ENCODE measurements at regions not wholly inside any gene's neighbourhood (a gene's known extent, or its start where the extent isn't known, plus 50 kb on each side); places are given as distances from the start of the nearest gene placed in this dataset.
"Not testable (repeated sequence)": the region's sequence is repeated elsewhere in the genome, so short reads cannot be mapped to it uniquely, and the experiment has no call there.

GRCh38 chr7:93707249-93707648 lies 132.7 kb upstream of the CALCR start:
- Histone ChIP-seq H3K27me3 (ENCODE audit: control insufficient read depth, insufficient read depth, low read length) (no peaks in the 10 kb centered on the region), H3K9me3 (ENCODE audit: control insufficient read depth, insufficient read depth, low read length) (no peaks in the 10 kb centered on the region), H3K27ac (ENCODE audit: low read depth, low read length) (no peak overlapping the region), H3K4me3 (ENCODE audit: low read depth, low read length) (no peak overlapping the region)
- CTCF ChIA-PET: no interaction called here
- TF ChIP-seq, protein P1, sequence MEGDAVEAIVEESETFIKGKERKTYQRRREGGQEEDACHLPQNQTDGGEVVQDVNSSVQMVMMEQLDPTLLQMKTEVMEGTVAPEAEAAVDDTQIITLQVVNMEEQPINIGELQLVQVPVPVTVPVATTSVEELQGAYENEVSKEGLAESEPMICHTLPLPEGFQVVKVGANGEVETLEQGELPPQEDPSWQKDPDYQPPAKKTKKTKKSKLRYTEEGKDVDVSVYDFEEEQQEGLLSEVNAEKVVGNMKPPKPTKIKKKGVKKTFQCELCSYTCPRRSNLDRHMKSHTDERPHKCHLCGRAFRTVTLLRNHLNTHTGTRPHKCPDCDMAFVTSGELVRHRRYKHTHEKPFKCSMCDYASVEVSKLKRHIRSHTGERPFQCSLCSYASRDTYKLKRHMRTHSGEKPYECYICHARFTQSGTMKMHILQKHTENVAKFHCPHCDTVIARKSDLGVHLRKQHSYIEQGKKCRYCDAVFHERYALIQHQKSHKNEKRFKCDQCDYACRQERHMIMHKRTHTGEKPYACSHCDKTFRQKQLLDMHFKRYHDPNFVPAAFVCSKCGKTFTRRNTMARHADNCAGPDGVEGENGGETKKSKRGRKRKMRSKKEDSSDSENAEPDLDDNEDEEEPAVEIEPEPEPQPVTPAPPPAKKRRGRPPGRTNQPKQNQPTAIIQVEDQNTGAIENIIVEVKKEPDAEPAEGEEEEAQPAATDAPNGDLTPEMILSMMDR (IDR thresholded peaks at IDR 0.05; ENCODE audit: low read depth, low read length): no peak
- POLR2A ChIA-PET: no interaction called here
- DNase-seq (ENCODE audit: low read depth, low spot score): no peak

DNA sequence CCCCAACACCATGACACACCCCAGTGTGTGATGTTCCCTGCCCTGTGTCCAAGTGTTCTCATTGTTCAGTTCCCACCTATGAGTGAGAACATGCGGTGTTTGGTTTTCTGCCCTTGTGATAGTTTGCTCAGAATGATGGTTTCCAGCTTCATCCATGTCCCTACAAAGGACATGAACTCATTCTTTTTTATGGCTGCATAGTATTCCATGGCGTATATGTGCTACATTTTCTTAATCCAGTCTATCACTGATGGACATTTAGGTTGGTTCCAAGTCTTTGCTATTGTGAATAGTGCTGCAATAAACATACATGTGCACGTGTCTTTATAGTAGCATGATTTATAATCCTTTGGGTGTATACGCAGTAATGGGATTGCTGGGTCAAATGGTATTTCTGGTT lies 131.6 kb upstream of the CALCR start:
- H3K9me3 ChIP-seq (ENCODE audit: control insufficient read depth, insufficient read depth, low read length); H3K4me3 ChIP-seq (ENCODE audit: low read depth, low read length); H3K27ac ChIP-seq (ENCODE audit: low read depth, low read length); CTCF ChIA-PET; POLR2A ChIA-PET; DNase-seq (ENCODE audit: low read depth, low spot score); H3K27me3 ChIP-seq (ENCODE audit: control insufficient read depth, insufficient read depth, low read length): not testable (repeated sequence)

- POLR2A ChIA-PET: no interaction called here
- no peak overlapping the region for H3K27ac ChIP-seq (ENCODE audit: low read depth, low read length)
- no peak for DNase-seq (ENCODE audit: low read depth, low spot score)
- H3K4me3 ChIP-seq (ENCODE audit: low read depth, low read length): no peak overlapping the region
- TF ChIP-seq, protein P1 (IDR thresholded peaks at IDR 0.05; ENCODE audit: low read depth, low read length): no peak
- CTCF ChIA-PET: interaction anchor here (0.5 kb wide), 1 partner anchor 22 kb away, joined by 4 read pairs; no protein-coding TSS in a partner anchor
- no peaks in the 10 kb centered on the region for H3K9me3 ChIP-seq (ENCODE audit: control insufficient read depth, insufficient read depth, low read length)
- no peaks in the 10 kb centered on the region for H3K27me3 ChIP-seq (ENCODE audit: control insufficient read depth, insufficient read depth, low read length)
These were observed 129.7 kb upstream of the CALCR start for GRCh38 chr7:93704217-93704616.

DNA sequence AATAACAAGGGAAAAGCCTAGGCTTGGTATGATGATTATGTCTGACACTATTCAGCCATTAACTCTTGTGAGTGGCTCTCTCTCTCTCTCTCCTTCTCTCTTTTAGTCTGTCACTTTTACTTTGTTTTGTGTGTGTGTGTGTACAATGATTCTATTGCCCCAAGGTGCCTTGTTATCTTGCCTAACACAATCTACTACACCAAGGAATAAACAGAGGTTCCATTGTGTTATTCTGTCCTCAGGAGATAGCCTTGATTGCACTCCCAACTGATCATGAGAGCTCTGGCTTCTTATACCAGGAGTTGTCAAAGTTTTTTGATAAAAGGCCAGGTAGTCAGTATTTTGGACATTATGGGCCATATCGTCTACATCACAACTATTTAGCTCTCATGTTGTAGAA lies 123.4 kb upstream of the CALCR start:
- Histone ChIP-seq H3K4me3 (ENCODE audit: low read depth, low read length) (no peak overlapping the region), H3K27ac (ENCODE audit: low read depth, low read length) (no peak overlapping the region), H3K9me3 (ENCODE audit: control insufficient read depth, insufficient read depth, low read length) (no peaks in the 10 kb centered on the region), H3K27me3 (ENCODE audit: control insufficient read depth, insufficient read depth, low read length) (no peaks in the 10 kb centered on the region)
- CTCF ChIA-PET: interaction anchor here (0.7 kb wide), 1 partner anchor 518 kb away, joined by 3 read pairs; no protein-coding TSS in a partner anchor
- DNase-seq (ENCODE audit: low read depth, low spot score): no peak
- TF ChIP-seq, protein P1 (IDR thresholded peaks at IDR 0.05; ENCODE audit: low read depth, low read length): no peak
- POLR2A ChIA-PET: no interaction called here

DNA sequence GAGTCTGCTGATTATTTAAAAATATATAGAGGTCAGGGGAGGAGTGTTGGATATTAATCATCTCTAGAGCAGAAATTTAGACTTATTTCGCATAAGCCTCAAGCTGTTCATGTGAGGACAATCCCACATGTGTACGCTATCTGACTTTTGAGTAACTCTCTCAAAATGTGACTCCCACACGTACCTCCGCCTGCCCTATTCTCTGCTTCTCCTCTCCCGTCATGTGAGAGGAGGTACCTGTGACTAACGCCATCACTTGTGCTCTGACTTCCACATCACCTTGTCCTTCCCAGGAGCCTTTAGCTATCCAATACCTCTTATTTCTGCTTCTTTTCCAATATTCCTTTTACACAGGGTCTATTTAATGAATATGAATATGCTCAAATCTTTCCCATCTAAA lies 119.3 kb upstream of the CALCR start:
- ChIA-PET POLR2A (no interaction called here), CTCF (no interaction called here)

More for the DNA sequence above, 119.3 kb upstream of the CALCR start:
- TF ChIP-seq, protein P1 (IDR thresholded peaks at IDR 0.05; ENCODE audit: low read depth, low read length): no peak
- Histone ChIP-seq H3K27ac (ENCODE audit: low read depth, low read length) (no peak overlapping the region), H3K4me3 (ENCODE audit: low read depth, low read length) (no peak overlapping the region), H3K9me3 (ENCODE audit: control insufficient read depth, insufficient read depth, low read length) (no peaks in the 10 kb centered on the region), H3K27me3 (ENCODE audit: control insufficient read depth, insufficient read depth, low read length) (no peaks in the 10 kb centered on the region)
- no peak for DNase-seq (ENCODE audit: low read depth, low spot score)
